ENCODE measurements at regions not wholly inside any gene's neighbourhood (a gene's known extent, or its start where the extent isn't known, plus 50 kb on each side); places are given as distances from the start of the nearest gene placed in this dataset.

DNA sequence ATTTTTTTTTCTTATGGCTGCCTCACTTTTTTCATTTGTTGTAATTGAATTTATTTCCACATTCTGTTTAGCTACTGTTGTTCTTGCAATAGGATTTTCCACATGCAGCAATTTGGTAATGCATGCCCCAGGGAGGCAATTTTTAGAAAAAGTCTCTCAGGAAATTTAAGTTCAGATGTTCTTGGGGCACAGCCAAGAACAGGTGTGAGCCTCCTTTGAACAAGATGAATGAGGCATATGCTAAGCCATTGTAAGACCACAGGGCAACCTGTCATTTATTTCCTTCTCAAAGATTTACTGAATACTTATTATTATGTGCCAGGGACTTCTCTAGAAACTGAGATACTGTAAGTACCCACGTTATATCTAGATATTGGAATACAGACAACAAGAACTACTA lies 549.5 kb downstream of the DIPK2A start:
- TF ChIP-seq, protein P1, sequence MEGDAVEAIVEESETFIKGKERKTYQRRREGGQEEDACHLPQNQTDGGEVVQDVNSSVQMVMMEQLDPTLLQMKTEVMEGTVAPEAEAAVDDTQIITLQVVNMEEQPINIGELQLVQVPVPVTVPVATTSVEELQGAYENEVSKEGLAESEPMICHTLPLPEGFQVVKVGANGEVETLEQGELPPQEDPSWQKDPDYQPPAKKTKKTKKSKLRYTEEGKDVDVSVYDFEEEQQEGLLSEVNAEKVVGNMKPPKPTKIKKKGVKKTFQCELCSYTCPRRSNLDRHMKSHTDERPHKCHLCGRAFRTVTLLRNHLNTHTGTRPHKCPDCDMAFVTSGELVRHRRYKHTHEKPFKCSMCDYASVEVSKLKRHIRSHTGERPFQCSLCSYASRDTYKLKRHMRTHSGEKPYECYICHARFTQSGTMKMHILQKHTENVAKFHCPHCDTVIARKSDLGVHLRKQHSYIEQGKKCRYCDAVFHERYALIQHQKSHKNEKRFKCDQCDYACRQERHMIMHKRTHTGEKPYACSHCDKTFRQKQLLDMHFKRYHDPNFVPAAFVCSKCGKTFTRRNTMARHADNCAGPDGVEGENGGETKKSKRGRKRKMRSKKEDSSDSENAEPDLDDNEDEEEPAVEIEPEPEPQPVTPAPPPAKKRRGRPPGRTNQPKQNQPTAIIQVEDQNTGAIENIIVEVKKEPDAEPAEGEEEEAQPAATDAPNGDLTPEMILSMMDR (IDR thresholded peaks at IDR 0.05) = no peak
- TF ChIP-seq EP300 (IDR thresholded peaks at IDR 0.05) = no peak
- no peak for TF ChIP-seq POLR2AphosphoS5 (IDR thresholded peaks at IDR 0.05)
- no peak for TF ChIP-seq POLR2A (IDR thresholded peaks at IDR 0.05)

All from sigmoid colon (tissue), 4 donors.